ENCODE measurements at regions not wholly inside any gene's neighbourhood (a gene's known extent, or its start where the extent isn't known, plus 50 kb on each side); places are given as distances from the start of the nearest gene placed in this dataset.
"Not testable (repeated sequence)": the region's sequence is repeated elsewhere in the genome, so short reads cannot be mapped to it uniquely, and the experiment has no call there.

- Histone ChIP-seq H3K9me2 (replicated peaks; ENCODE audit: insufficient read depth, low read length) (no peaks in the 10 kb centered on the region), H3K27ac (ENCODE audit: low read length) (no peak overlapping the region), H3K27me3 (ENCODE audit: low read length) (no peaks in the 10 kb centered on the region), H3K4me3 (ENCODE audit: low read length) (no peak overlapping the region), H3K4me2 (ENCODE audit: low read depth, low read length, poor library complexity, severe bottlenecking) (no peak overlapping the region), H3K79me2 (ENCODE audit: low read length) (no peaks in the 10 kb centered on the region), H4K20me1 (ENCODE audit: insufficient read depth, low read depth, low read length) (no peaks in the 10 kb centered on the region), H3K9ac (ENCODE audit: low read length) (no peak overlapping the region), H2AFZ (ENCODE audit: low read length) (no peak overlapping the region), H3K9me3 (ENCODE audit: low read length) (no peaks in the 10 kb centered on the region), H3K4me1 (ENCODE audit: low read length) (no peaks in the 10 kb centered on the region), H3K36me3 (ENCODE audit: insufficient read depth, low read length) (no peaks in the 10 kb centered on the region)
- DNase-seq, result no peak
Observed at GRCh38 chr2:208984376-208985090, 439.3 kb upstream of the MAP2 start.

- no peaks in the 10 kb centered on the region for H3K79me2 ChIP-seq (ENCODE audit: low read length)
- H3K4me2 ChIP-seq (ENCODE audit: low read depth, low read length, poor library complexity, severe bottlenecking), result no peak overlapping the region
- H3K27ac ChIP-seq (ENCODE audit: low read length), result no peak overlapping the region
- H4K20me1 ChIP-seq (ENCODE audit: insufficient read depth, low read depth, low read length), result no peaks in the 10 kb centered on the region
- H3K4me1 ChIP-seq (ENCODE audit: low read length), result no peaks in the 10 kb centered on the region
- H3K9ac ChIP-seq (ENCODE audit: low read length), result no peak overlapping the region
- no peaks in the 10 kb centered on the region for H3K36me3 ChIP-seq (ENCODE audit: insufficient read depth, low read length)
- no peaks in the 10 kb centered on the region for H3K27me3 ChIP-seq (ENCODE audit: low read length)
- no peak for DNase-seq
- no peaks in the 10 kb centered on the region for H3K9me2 ChIP-seq (replicated peaks; ENCODE audit: insufficient read depth, low read length)
- no peaks in the 10 kb centered on the region for H3K9me3 ChIP-seq (ENCODE audit: low read length)
- no peak overlapping the region for H2AFZ ChIP-seq (ENCODE audit: low read length)
- H3K4me3 ChIP-seq (ENCODE audit: low read length), result no peak overlapping the region
Observed at GRCh38 chr2:208985644-208986043, 438.2 kb upstream of the MAP2 start.

GRCh38 chr2:208990716-208991115 lies 433.1 kb upstream of the MAP2 start:
- no peak overlapping the region for H3K4me3 ChIP-seq (ENCODE audit: low read length)
- H3K27ac ChIP-seq (ENCODE audit: low read length), result no peak overlapping the region
- H3K4me1 ChIP-seq (ENCODE audit: low read length), result no peaks in the 10 kb centered on the region
- H3K9me2 ChIP-seq (replicated peaks; ENCODE audit: insufficient read depth, low read length), result no peaks in the 10 kb centered on the region
- no peaks in the 10 kb centered on the region for H4K20me1 ChIP-seq (ENCODE audit: insufficient read depth, low read depth, low read length)
- H3K4me2 ChIP-seq (ENCODE audit: low read depth, low read length, poor library complexity, severe bottlenecking), result no peak overlapping the region
- DNase-seq, result no peak
- H3K79me2 ChIP-seq (ENCODE audit: low read length), result no peaks in the 10 kb centered on the region
- no peaks in the 10 kb centered on the region for H3K36me3 ChIP-seq (ENCODE audit: insufficient read depth, low read length)
- no peak overlapping the region for H2AFZ ChIP-seq (ENCODE audit: low read length)
- no peaks in the 10 kb centered on the region for H3K27me3 ChIP-seq (ENCODE audit: low read length)
- H3K9me3 ChIP-seq (ENCODE audit: low read length), result no peaks in the 10 kb centered on the region
- no peak overlapping the region for H3K9ac ChIP-seq (ENCODE audit: low read length)

GRCh38 chr2:208999911-209000310 lies 423.9 kb upstream of the MAP2 start:
- Histone ChIP-seq H4K20me1 (ENCODE audit: insufficient read depth, low read depth, low read length) (no peaks in the 10 kb centered on the region), H3K9me2 (replicated peaks; ENCODE audit: insufficient read depth, low read length) (no peaks in the 10 kb centered on the region), H3K4me3 (ENCODE audit: low read length) (no peak overlapping the region), H3K27ac (ENCODE audit: low read length) (no peak overlapping the region), H3K36me3 (ENCODE audit: insufficient read depth, low read length) (no peaks in the 10 kb centered on the region), H3K27me3 (ENCODE audit: low read length) (no peaks in the 10 kb centered on the region), H2AFZ (ENCODE audit: low read length) (no peak overlapping the region), H3K4me2 (ENCODE audit: low read depth, low read length, poor library complexity, severe bottlenecking) (no peak overlapping the region), H3K4me1 (ENCODE audit: low read length) (no peaks in the 10 kb centered on the region), H3K9ac (ENCODE audit: low read length) (no peak overlapping the region), H3K9me3 (ENCODE audit: low read length) (no peaks in the 10 kb centered on the region), H3K79me2 (ENCODE audit: low read length) (no peaks in the 10 kb centered on the region)
- DNase-seq, result no peak

GRCh38 chr2:209002054-209002453 lies 421.8 kb upstream of the MAP2 start:
- H3K9me3 ChIP-seq (ENCODE audit: low read length), result no peaks in the 10 kb centered on the region
- no peak overlapping the region for H2AFZ ChIP-seq (ENCODE audit: low read length)

GRCh38 chr2:209005371-209005770 lies 418.5 kb upstream of the MAP2 start:
- Histone ChIP-seq H3K9me2 (replicated peaks; ENCODE audit: insufficient read depth, low read length) (no peaks in the 10 kb centered on the region), H3K4me2 (ENCODE audit: low read depth, low read length, poor library complexity, severe bottlenecking) (no peak overlapping the region), H2AFZ (ENCODE audit: low read length) (no peak overlapping the region), H3K27ac (ENCODE audit: low read length) (no peak overlapping the region), H3K9ac (ENCODE audit: low read length) (no peak overlapping the region), H4K20me1 (ENCODE audit: insufficient read depth, low read depth, low read length) (no peaks in the 10 kb centered on the region), H3K9me3 (ENCODE audit: low read length) (no peaks in the 10 kb centered on the region), H3K36me3 (ENCODE audit: insufficient read depth, low read length) (no peaks in the 10 kb centered on the region), H3K79me2 (ENCODE audit: low read length) (no peaks in the 10 kb centered on the region), H3K4me3 (ENCODE audit: low read length) (no peak overlapping the region), H3K4me1 (ENCODE audit: low read length) (no peaks in the 10 kb centered on the region), H3K27me3 (ENCODE audit: low read length) (no peaks in the 10 kb centered on the region)
- DNase-seq, result no peak

More at GRCh38 chr2:209002054-209002453, 421.8 kb upstream of the MAP2 start:
- Histone ChIP-seq H3K9me2 (replicated peaks; ENCODE audit: insufficient read depth, low read length) (no peaks in the 10 kb centered on the region), H3K27ac (ENCODE audit: low read length) (no peak overlapping the region), H3K4me3 (ENCODE audit: low read length) (no peak overlapping the region), H3K27me3 (ENCODE audit: low read length) (no peaks in the 10 kb centered on the region), H3K4me2 (ENCODE audit: low read depth, low read length, poor library complexity, severe bottlenecking) (no peak overlapping the region), H3K9ac (ENCODE audit: low read length) (no peak overlapping the region), H3K36me3 (ENCODE audit: insufficient read depth, low read length) (no peaks in the 10 kb centered on the region), H4K20me1 (ENCODE audit: insufficient read depth, low read depth, low read length) (no peaks in the 10 kb centered on the region), H3K4me1 (ENCODE audit: low read length) (no peaks in the 10 kb centered on the region), H3K79me2 (ENCODE audit: low read length) (no peaks in the 10 kb centered on the region)
- DNase-seq, result no peak

GRCh38 chr2:209008636-209009287 lies 415.1 kb upstream of the MAP2 start:
- Histone ChIP-seq H3K79me2 (ENCODE audit: low read length) (no peaks in the 10 kb centered on the region), H2AFZ (ENCODE audit: low read length) (no peak overlapping the region), H3K4me2 (ENCODE audit: low read depth, low read length, poor library complexity, severe bottlenecking) (no peak overlapping the region), H3K36me3 (ENCODE audit: insufficient read depth, low read length) (no peaks in the 10 kb centered on the region), H3K9me2 (replicated peaks; ENCODE audit: insufficient read depth, low read length) (no peaks in the 10 kb centered on the region), H3K27me3 (ENCODE audit: low read length) (no peaks in the 10 kb centered on the region), H3K9ac (ENCODE audit: low read length) (no peak overlapping the region), H3K4me1 (ENCODE audit: low read length) (no peaks in the 10 kb centered on the region), H3K27ac (ENCODE audit: low read length) (no peak overlapping the region), H3K4me3 (ENCODE audit: low read length) (no peak overlapping the region), H3K9me3 (ENCODE audit: low read length) (no peaks in the 10 kb centered on the region), H4K20me1 (ENCODE audit: insufficient read depth, low read depth, low read length) (no peaks in the 10 kb centered on the region)
- no peak for DNase-seq

- H3K4me1 ChIP-seq (ENCODE audit: low read length); H3K9ac ChIP-seq (ENCODE audit: low read length); H3K36me3 ChIP-seq (ENCODE audit: insufficient read depth, low read length); H3K4me3 ChIP-seq (ENCODE audit: low read length); H2AFZ ChIP-seq (ENCODE audit: low read length); H3K79me2 ChIP-seq (ENCODE audit: low read length); H3K4me2 ChIP-seq (ENCODE audit: low read depth, low read length, poor library complexity, severe bottlenecking); DNase-seq; H3K9me2 ChIP-seq (replicated peaks; ENCODE audit: insufficient read depth, low read length); H3K9me3 ChIP-seq (ENCODE audit: low read length); H3K27me3 ChIP-seq (ENCODE audit: low read length); H3K27ac ChIP-seq (ENCODE audit: low read length); H4K20me1 ChIP-seq (ENCODE audit: insufficient read depth, low read depth, low read length): not testable (repeated sequence)
Observed at GRCh38 chr2:209018633-209019032, 405.2 kb upstream of the MAP2 start.

Data from Karpas-422 (cell line).